ENCODE measurements at regions not wholly inside any gene's neighbourhood (a gene's known extent, or its start where the extent isn't known, plus 50 kb on each side); places are given as distances from the start of the nearest gene placed in this dataset.

GRCh38 chr3:34020726-34021680, 222.6 kb downstream of the PDCD6IP start:
- H3K27ac Mint-ChIP-seq: no peak overlapping the region
- H3K36me3 Mint-ChIP-seq: no peaks in the 10 kb centered on the region
- Histone ChIP-seq H3K27me3 (replicated peaks in 1 of 2; ENCODE audit: control insufficient read depth in 2 of 2, extremely low read depth in 1 of 2, insufficient read depth in 2 of 2, low read length in 1 of 2) (peaks cover 0 to 3% of the 10 kb centered on the region in 2 experiments), H3K36me3 (ENCODE audit: control insufficient read depth in 2 of 2, extremely low read depth in 1 of 2, insufficient read depth in 1 of 2, low read length in 1 of 2) (no peaks in the 10 kb centered on the region), H3K27ac (ENCODE audit: low read length) (no peak overlapping the region), H3K4me3 (ENCODE audit: control insufficient read depth in 1 of 2, extremely low read depth in 1 of 2, low read length in 1 of 2) (no peak overlapping the region), H3K4me1 (ENCODE audit: control insufficient read depth in 1 of 2, extremely low read depth in 1 of 2, insufficient read depth in 2 of 2, low read length in 2 of 2) (peaks cover 18 to 19% of the 10 kb centered on the region in 2 experiments), H3K9me3 (no peaks in the 10 kb centered on the region)
- no peak overlapping the region for H3K4me3 Mint-ChIP-seq
- ChIA-PET CTCF (no interaction called here), POLR2A (no interaction called here)
- peaks cover 34 to 49% (median 39%) of the 10 kb centered on the region in 3 donors for H3K4me1 Mint-ChIP-seq
- no peaks in the 10 kb centered on the region for H3K9me3 Mint-ChIP-seq
- no peak for ATAC-seq (replicated peaks in 1 of 4)
- DNase-seq: no peak
- 54% methylated on average over 2 of the region's 8 CpGs for WGBS (ENCODE audit: insufficient coverage)
- peaks cover 0 to 5% of the 10 kb centered on the region in 2 donors for H3K27me3 Mint-ChIP-seq

- peaks cover 26 to 39% (median 31%) of the 10 kb centered on the region in 3 donors for H3K4me1 Mint-ChIP-seq
Observed at GRCh38 chr3:34022147-34022546, 223.7 kb downstream of the PDCD6IP start.

GRCh38 chr3:34024447-34025240, 226.2 kb downstream of the PDCD6IP start:
- Mint-ChIP-seq H3K4me3 (no peak overlapping the region), H3K36me3 (no peaks in the 10 kb centered on the region), H3K9me3 (no peaks in the 10 kb centered on the region), H3K27me3 (peaks cover 0 to 5% of the 10 kb centered on the region in 2 donors), H3K27ac (no peak overlapping the region), H3K4me1 (peaks cover 12 to 23% (median 17%) of the 10 kb centered on the region in 3 donors)
- H3K9me3 ChIP-seq: no peaks in the 10 kb centered on the region
- 100% methylated on average over 2 of the region's 3 CpGs for WGBS (ENCODE audit: insufficient coverage)
- H3K27ac ChIP-seq (ENCODE audit: low read length): no peak overlapping the region
- CTCF ChIA-PET: no interaction called here
- POLR2A ChIA-PET: no interaction called here
- no peak overlapping the region for H3K4me3 ChIP-seq (ENCODE audit: control insufficient read depth in 1 of 2, extremely low read depth in 1 of 2, low read length in 1 of 2)
- H3K27me3 ChIP-seq (replicated peaks in 1 of 2; ENCODE audit: control insufficient read depth in 2 of 2, extremely low read depth in 1 of 2, insufficient read depth in 2 of 2, low read length in 1 of 2): peaks cover 0 to 3% of the 10 kb centered on the region in 2 experiments
- H3K4me1 ChIP-seq (ENCODE audit: control insufficient read depth in 1 of 2, extremely low read depth in 1 of 2, insufficient read depth in 2 of 2, low read length in 2 of 2): no peaks in the 10 kb centered on the region
- no peaks in the 10 kb centered on the region for H3K36me3 ChIP-seq (ENCODE audit: control insufficient read depth in 2 of 2, extremely low read depth in 1 of 2, insufficient read depth in 1 of 2, low read length in 1 of 2)
- no peak for DNase-seq
- no peak for ATAC-seq (replicated peaks in 1 of 4)

More at GRCh38 chr3:34022147-34022546, 223.7 kb downstream of the PDCD6IP start:
- Histone ChIP-seq H3K4me3 (ENCODE audit: control insufficient read depth in 1 of 2, extremely low read depth in 1 of 2, low read length in 1 of 2) (no peak overlapping the region), H3K27ac (ENCODE audit: low read length) (no peak overlapping the region), H3K4me1 (ENCODE audit: control insufficient read depth in 1 of 2, extremely low read depth in 1 of 2, insufficient read depth in 2 of 2, low read length in 2 of 2) (peaks cover 7 to 9% of the 10 kb centered on the region in 2 experiments), H3K27me3 (replicated peaks in 1 of 2; ENCODE audit: control insufficient read depth in 2 of 2, extremely low read depth in 1 of 2, insufficient read depth in 2 of 2, low read length in 1 of 2) (peaks cover 0 to 3% of the 10 kb centered on the region in 2 experiments), H3K36me3 (ENCODE audit: control insufficient read depth in 2 of 2, extremely low read depth in 1 of 2, insufficient read depth in 1 of 2, low read length in 1 of 2) (no peaks in the 10 kb centered on the region), H3K9me3 (no peaks in the 10 kb centered on the region)
- H3K9me3 Mint-ChIP-seq: no peaks in the 10 kb centered on the region
- no CpG with 5 or more reads among the region's 2 CpGs for WGBS (ENCODE audit: insufficient coverage)
- no peak overlapping the region for H3K4me3 Mint-ChIP-seq
- POLR2A ChIA-PET: no interaction called here
- H3K36me3 Mint-ChIP-seq: no peaks in the 10 kb centered on the region
- DNase-seq (no peak), ATAC-seq (replicated peaks in 1 of 4) (no peak)
- peaks cover 0 to 5% of the 10 kb centered on the region in 2 donors for H3K27me3 Mint-ChIP-seq
- H3K27ac Mint-ChIP-seq: no peak overlapping the region
- CTCF ChIA-PET: no interaction called here

- Histone ChIP-seq H3K4me3 (ENCODE audit: control insufficient read depth in 1 of 2, extremely low read depth in 1 of 2, low read length in 1 of 2) (no peak overlapping the region), H3K36me3 (ENCODE audit: control insufficient read depth in 2 of 2, extremely low read depth in 1 of 2, insufficient read depth in 1 of 2, low read length in 1 of 2) (no peaks in the 10 kb centered on the region), H3K27me3 (replicated peaks in 1 of 2; ENCODE audit: control insufficient read depth in 2 of 2, extremely low read depth in 1 of 2, insufficient read depth in 2 of 2, low read length in 1 of 2) (no peaks in the 10 kb centered on the region), H3K27ac (ENCODE audit: low read length) (no peak overlapping the region), H3K9me3 (no peaks in the 10 kb centered on the region), H3K4me1 (ENCODE audit: control insufficient read depth in 1 of 2, extremely low read depth in 1 of 2, insufficient read depth in 2 of 2, low read length in 2 of 2) (no peaks in the 10 kb centered on the region)
- Mint-ChIP-seq H3K27ac (no peak overlapping the region), H3K4me3 (no peak overlapping the region), H3K36me3 (no peaks in the 10 kb centered on the region), H3K27me3 (no peaks in the 10 kb centered on the region), H3K4me1 (peaks cover 0 to under 1% (median 0%) of the 10 kb centered on the region in 3 donors), H3K9me3 (peaks cover 0 to 4% (median 0%) of the 10 kb centered on the region in 3 donors)
- ChIA-PET POLR2A (no interaction called here), CTCF (no interaction called here)
- DNase-seq (no peak), ATAC-seq (replicated peaks in 1 of 4) (no peak)
- 76% methylated on average over 6 of the region's 7 CpGs for WGBS (ENCODE audit: insufficient coverage)
Observed at GRCh38 chr3:34033839-34034238, 235.4 kb downstream of the PDCD6IP start.

- Histone ChIP-seq H3K9me3 (no peaks in the 10 kb centered on the region), H3K4me1 (ENCODE audit: control insufficient read depth in 1 of 2, extremely low read depth in 1 of 2, insufficient read depth in 2 of 2, low read length in 2 of 2) (no peaks in the 10 kb centered on the region), H3K4me3 (ENCODE audit: control insufficient read depth in 1 of 2, extremely low read depth in 1 of 2, low read length in 1 of 2) (no peak overlapping the region), H3K27ac (ENCODE audit: low read length) (no peak overlapping the region), H3K27me3 (replicated peaks in 1 of 2; ENCODE audit: control insufficient read depth in 2 of 2, extremely low read depth in 1 of 2, insufficient read depth in 2 of 2, low read length in 1 of 2) (no peaks in the 10 kb centered on the region), H3K36me3 (ENCODE audit: control insufficient read depth in 2 of 2, extremely low read depth in 1 of 2, insufficient read depth in 1 of 2, low read length in 1 of 2) (no peaks in the 10 kb centered on the region)
- no CpG with 5 or more reads among the region's 2 CpGs for WGBS (ENCODE audit: insufficient coverage)
- POLR2A ChIA-PET: no interaction called here
- Mint-ChIP-seq H3K27ac (no peak overlapping the region), H3K27me3 (no peaks in the 10 kb centered on the region), H3K4me1 (no peaks in the 10 kb centered on the region), H3K9me3 (peaks cover 0 to 4% (median 0%) of the 10 kb centered on the region in 3 donors), H3K36me3 (no peaks in the 10 kb centered on the region), H3K4me3 (no peak overlapping the region)
- DNase-seq (no peak), ATAC-seq (replicated peaks in 1 of 4) (no peak)
- CTCF ChIA-PET: no interaction called here
Observed at GRCh38 chr3:34034840-34035239, 236.4 kb downstream of the PDCD6IP start.

- no peaks in the 10 kb centered on the region for H3K27me3 ChIP-seq (replicated peaks in 1 of 2; ENCODE audit: control insufficient read depth in 2 of 2, extremely low read depth in 1 of 2, insufficient read depth in 2 of 2, low read length in 1 of 2)
- no peaks in the 10 kb centered on the region for H3K36me3 Mint-ChIP-seq
- no peak for DNase-seq
- no peaks in the 10 kb centered on the region for H3K27me3 Mint-ChIP-seq
- ChIA-PET CTCF (no interaction called here), POLR2A (no interaction called here)
- no peaks in the 10 kb centered on the region for H3K4me1 Mint-ChIP-seq
- no peaks in the 10 kb centered on the region for H3K36me3 ChIP-seq (ENCODE audit: control insufficient read depth in 2 of 2, extremely low read depth in 1 of 2, insufficient read depth in 1 of 2, low read length in 1 of 2)
- H3K27ac Mint-ChIP-seq: no peak overlapping the region
- no peaks in the 10 kb centered on the region for H3K4me1 ChIP-seq (ENCODE audit: control insufficient read depth in 1 of 2, extremely low read depth in 1 of 2, insufficient read depth in 2 of 2, low read length in 2 of 2)
- H3K4me3 Mint-ChIP-seq: no peak overlapping the region
- WGBS (ENCODE audit: insufficient coverage): 79% methylated on average over 4 of the region's 4 CpGs
- H3K9me3 ChIP-seq: no peaks in the 10 kb centered on the region
- no peak for ATAC-seq (replicated peaks in 1 of 4)
- peaks cover 0 to 4% (median 0%) of the 10 kb centered on the region in 3 donors for H3K9me3 Mint-ChIP-seq
- H3K27ac ChIP-seq (ENCODE audit: low read length): no peak overlapping the region
- H3K4me3 ChIP-seq (ENCODE audit: control insufficient read depth in 1 of 2, extremely low read depth in 1 of 2, low read length in 1 of 2): no peak overlapping the region
Observed at GRCh38 chr3:34035775-34036174, 237.3 kb downstream of the PDCD6IP start.
